ENCODE measurements at regions not wholly inside any gene's neighbourhood (a gene's known extent, or its start where the extent isn't known, plus 50 kb on each side); places are given as distances from the start of the nearest gene placed in this dataset.
A peak's percentile ranks its signal among the peaks of the same experiment; 100 is the strongest.

GRCh38 chr1:34320053-34320669, 143.5 kb downstream of the C1orf94 start (continued):
- TF ChIP-seq ZBTB11 (CRISPR knock-in tag; IDR thresholded peaks at IDR 0.05), result no peak
- TF ChIP-seq THAP12 (CRISPR knock-in tag; IDR thresholded peaks at IDR 0.05), result no peak
- TF ChIP-seq ZFP36 (IDR thresholded peaks at IDR 0.05; ENCODE audit: low read depth, low read length, partially characterized antibody), result no peak
- no peak for TF ChIP-seq TCF15 (CRISPR knock-in tag; IDR thresholded peaks at IDR 0.05)
- TF ChIP-seq TEAD4 (IDR thresholded peaks at IDR 0.05; ENCODE audit: low read length), result no peak
- no peak for TF ChIP-seq TEAD4 (CRISPR knock-in tag; IDR thresholded peaks at IDR 0.05; ENCODE audit: borderline replicate concordance)
- TF ChIP-seq MAFK (IDR thresholded peaks at IDR 0.05; ENCODE audit: low read length), result no peak
- TF ChIP-seq SIX5 (IDR thresholded peaks at IDR 0.05; ENCODE audit: borderline replicate concordance in 1 of 2, insufficient read depth in 1 of 2, low read depth in 1 of 2, low read length in 2 of 2), result no peak
- no peak for TF ChIP-seq HMG20A (CRISPR knock-in tag; conservative IDR thresholded peaks at IDR 0.05)
- TF ChIP-seq ZNF124 (CRISPR knock-in tag; IDR thresholded peaks at IDR 0.05), result no peak
- TF ChIP-seq E4F1 (CRISPR knock-in tag; IDR thresholded peaks at IDR 0.05; ENCODE audit: borderline replicate concordance), result no peak
- TF ChIP-seq NFIC (IDR thresholded peaks at IDR 0.05), result peak; percentile 89
- TF ChIP-seq ZBTB49 (CRISPR knock-in tag; IDR thresholded peaks at IDR 0.05; ENCODE audit: borderline replicate concordance), result no peak
- TF ChIP-seq MBD1 (CRISPR knock-in tag; IDR thresholded peaks at IDR 0.05), result no peak

Measured in K562 (cell line).